Caco-2 (cell line): ENCODE measurements at regions not wholly inside any gene's neighbourhood (a gene's known extent, or its start where the extent isn't known, plus 50 kb on each side); places are given as distances from the start of the nearest gene placed in this dataset.
A peak's percentile ranks its signal among the peaks of the same experiment; 100 is the strongest.

ENCODE experiments used
- BruUV-seq: library from RNA; stranded (reverse); fragments of 400-500 nt; replicated peaks from 2 replicates; lab custom pipeline; 2021; lab: Mats Ljungman, UMichigan
- CTCF ChIA-PET: fragments of 300-600 bp; sonication (Branson Sonifier 250); formaldehyde crosslinking; loops from one replicate; lab custom pipeline; 2022; ENCODE audit warnings: antibody characterized with exemption; lab: Charles Lee
- POLR2A ChIA-PET: fragments of 300-600 bp; sonication (Branson Sonifier 250); formaldehyde crosslinking; loops from one replicate; lab custom pipeline; 2022; ENCODE audit warnings: antibody characterized with exemption; lab: Charles Lee
- DNase-seq, 2 experiments: peaks; one replicate each; pipeline versions ENCODE4 v3.0.0 to v3.0.0-alpha.2; 2020 to 2022
- H3K27me3 ChIP-seq: replicated peaks from 2 replicates; pipeline ENCODE4 v1.6.0; 2011; ENCODE audit warnings: low read length; ENCODE audit not compliant: control insufficient read depth, insufficient read depth
- H3K36me3 ChIP-seq: 2 replicates; pipeline ENCODE4 v1.5.1; 2011; ENCODE audit warnings: low read length; ENCODE audit not compliant: control insufficient read depth, insufficient read depth
- H3K4me1 ChIP-seq: fragments of 250-450 bp; sonication (Bioruptor Pico); 2 replicates; pipeline ENCODE4 v1.5.1; 2020; ENCODE audit warnings: mild to moderate bottlenecking
- H3K4me3 ChIP-seq: 2 replicates; pipeline ENCODE4 v1.5.1; 2011; ENCODE audit warnings: low read depth, mild to moderate bottlenecking, control low read depth, low read length
- H3K9me3 ChIP-seq: fragments of 250-450 bp; sonication (Bioruptor Pico); 2 replicates; pipeline ENCODE4 v1.5.1; 2020; ENCODE audit warnings: mild to moderate bottlenecking, moderate library complexity
- H3K27ac Mint-ChIP-seq: one replicate; pipeline ENCODE4 v1.8.0; 2022; ENCODE audit warnings: mixed read lengths; ENCODE audit not compliant: unreplicated experiment
- H3K27me3 Mint-ChIP-seq: one replicate; pipeline ENCODE4 v1.8.0; 2022; ENCODE audit warnings: mixed read lengths; ENCODE audit not compliant: insufficient read depth, unreplicated experiment
- H3K36me3 Mint-ChIP-seq: one replicate; pipeline ENCODE4 v1.8.0; 2022; ENCODE audit warnings: mild to moderate bottlenecking, mixed read lengths; ENCODE audit not compliant: insufficient read depth, unreplicated experiment
- H3K4me1 Mint-ChIP-seq: one replicate; pipeline ENCODE4 v1.8.0; 2022; ENCODE audit warnings: low read depth, mixed read lengths; ENCODE audit not compliant: unreplicated experiment
- H3K4me3 Mint-ChIP-seq: one replicate; pipeline ENCODE4 v1.8.0; 2022; ENCODE audit warnings: mild to moderate bottlenecking, moderate library complexity, mixed read lengths; ENCODE audit not compliant: unreplicated experiment
- H3K9me3 Mint-ChIP-seq: one replicate; pipeline ENCODE4 v1.8.0; 2022; ENCODE audit warnings: mixed read lengths; ENCODE audit not compliant: unreplicated experiment
- CTCF ChIP-seq, 2 experiments: fragments of 200-600 bp in 1 of 2; IDR thresholded peaks; 1 replicate in 1 of 2; 2 replicates in 1 of 2; pipeline versions ENCODE4 v1.5.1 to v1.8.0; 2011 to 2022; ENCODE audit warnings: antibody characterized with exemption in 1 of 2, control low read depth in 1 of 2, inconsistent platforms in 1 of 2, low read depth in 1 of 2, low read length in 1 of 2, mild to moderate bottlenecking in 1 of 2, moderate library complexity in 1 of 2; ENCODE audit not compliant: insufficient read depth in 1 of 2, severe bottlenecking in 1 of 2, unreplicated experiment in 1 of 2
- intact Hi-C: fragments of 100-400 bp; cut with micrococcal nuclease; formaldehyde crosslinking; loops from one replicate; pipeline ENCODE4 v1.10.0; 2022; ENCODE audit not compliant: unreplicated experiment

DNA sequence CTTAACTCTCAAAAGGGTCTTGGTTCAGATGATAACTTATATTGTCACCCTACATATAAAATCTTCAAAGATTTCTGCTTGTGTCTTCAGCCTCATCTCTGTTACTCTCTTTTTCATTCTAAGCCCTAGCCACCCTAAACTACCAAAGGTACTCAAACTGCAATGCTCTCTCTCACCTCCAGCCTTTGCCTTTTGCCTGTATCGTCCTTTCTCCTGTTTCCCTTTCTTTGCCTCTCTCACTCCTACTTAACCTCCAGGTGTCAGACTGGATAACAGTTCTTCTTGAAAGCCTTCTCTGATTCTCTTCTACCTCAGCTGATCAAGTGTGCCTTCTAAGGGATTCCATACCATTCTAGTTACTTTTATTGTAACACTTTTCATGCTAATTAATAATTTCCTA lies 149.8 kb downstream of the SERPINI1 start:
- POLR2A ChIA-PET: no interaction called here
- no TSS peak for BruUV-seq
- no peaks in the 10 kb centered on the region for H3K4me1 Mint-ChIP-seq
- H3K27me3 Mint-ChIP-seq: peaks cover 6% of the 10 kb centered on the region
- no peak overlapping the region for H3K27ac Mint-ChIP-seq
- H3K9me3 ChIP-seq: no peaks in the 10 kb centered on the region
- H3K27me3 ChIP-seq: no peaks in the 10 kb centered on the region
- no peaks in the 10 kb centered on the region for H3K4me1 ChIP-seq
- DNase-seq: no peak
- intact Hi-C loops: loop anchor here (1.0 kb wide), 1 partner anchor 155 kb away; no protein-coding TSS in a partner anchor
- CTCF ChIA-PET: no interaction called here
- H3K9me3 Mint-ChIP-seq: no peaks in the 10 kb centered on the region
- H3K36me3 ChIP-seq: no peaks in the 10 kb centered on the region
- TF ChIP-seq CTCF (IDR thresholded peaks at IDR 0.05; ENCODE audit: insufficient read depth in 1 of 2, low read depth in 1 of 2, low read length in 1 of 2, severe bottlenecking in 1 of 2, unreplicated experiment in 1 of 2): peak in 1 of 2 experiments; percentile 15
- H3K4me3 ChIP-seq: no peak overlapping the region
- no peaks in the 10 kb centered on the region for H3K36me3 Mint-ChIP-seq
- H3K4me3 Mint-ChIP-seq: no peak overlapping the region

DNA sequence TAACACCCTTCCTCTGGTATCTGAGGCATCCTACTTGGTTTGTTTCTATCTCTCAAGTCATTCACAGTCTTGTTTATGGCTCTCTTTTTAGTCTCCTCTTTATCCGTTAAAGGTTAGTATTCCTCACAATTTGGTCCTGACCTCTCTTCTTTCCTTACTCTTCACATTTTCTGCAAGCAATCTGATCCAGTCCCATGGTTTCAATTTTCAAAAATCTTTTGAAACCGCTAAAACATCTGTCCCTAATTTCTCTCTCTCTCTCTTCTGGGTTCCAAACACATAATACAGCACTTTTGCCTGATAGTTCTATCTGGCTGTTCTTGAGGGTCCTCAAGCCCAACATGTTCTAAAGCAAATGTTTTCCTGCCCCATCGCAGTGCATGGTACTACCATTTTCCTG lies 149.0 kb downstream of the SERPINI1 start:
- POLR2A ChIA-PET: no interaction called here
- CTCF ChIA-PET: no interaction called here
- H3K4me3 ChIP-seq: no peak overlapping the region
- no peaks in the 10 kb centered on the region for H3K36me3 ChIP-seq
- no peak for DNase-seq
- H3K4me3 Mint-ChIP-seq: no peak overlapping the region
- no peak overlapping the region for H3K27ac Mint-ChIP-seq
- H3K4me1 Mint-ChIP-seq: no peaks in the 10 kb centered on the region
- no peak for TF ChIP-seq CTCF (IDR thresholded peaks at IDR 0.05; ENCODE audit: insufficient read depth in 1 of 2, low read depth in 1 of 2, low read length in 1 of 2, severe bottlenecking in 1 of 2, unreplicated experiment in 1 of 2)
- no TSS peak for BruUV-seq
- H3K4me1 ChIP-seq: no peaks in the 10 kb centered on the region
- no peaks in the 10 kb centered on the region for H3K27me3 ChIP-seq
- H3K9me3 Mint-ChIP-seq: no peaks in the 10 kb centered on the region
- intact Hi-C loops: loop anchor here (5.0 kb wide), 2 partner anchors 277 to 502 kb away; partner anchors contain the start of gene ZBBX
- no peaks in the 10 kb centered on the region for H3K9me3 ChIP-seq
- H3K36me3 Mint-ChIP-seq: no peaks in the 10 kb centered on the region
- peaks cover 6% of the 10 kb centered on the region for H3K27me3 Mint-ChIP-seq

GRCh38 chr3:167883452-167883851 lies 147.9 kb downstream of the SERPINI1 start:
- H3K4me3 ChIP-seq: no peak overlapping the region
- Mint-ChIP-seq H3K27ac (no peak overlapping the region), H3K27me3 (peaks cover 6% of the 10 kb centered on the region), H3K36me3 (no peaks in the 10 kb centered on the region), H3K4me3 (no peak overlapping the region), H3K4me1 (no peaks in the 10 kb centered on the region), H3K9me3 (no peaks in the 10 kb centered on the region)
- no peaks in the 10 kb centered on the region for H3K27me3 ChIP-seq
- no TSS peak for BruUV-seq
- H3K36me3 ChIP-seq: no peaks in the 10 kb centered on the region
- POLR2A ChIA-PET: no interaction called here
- DNase-seq: no peak
- intact Hi-C loops: loop anchor here (2.0 to 5.0 kb wide), 3 partner anchors 149 to 501 kb away; partner anchors contain the start of genes PDCD10, SERPINI1 and ZBBX
- TF ChIP-seq CTCF (IDR thresholded peaks at IDR 0.05; ENCODE audit: insufficient read depth in 1 of 2, low read depth in 1 of 2, low read length in 1 of 2, severe bottlenecking in 1 of 2, unreplicated experiment in 1 of 2): no peak
- H3K9me3 ChIP-seq: no peaks in the 10 kb centered on the region
- no peaks in the 10 kb centered on the region for H3K4me1 ChIP-seq
- CTCF ChIA-PET: no interaction called here
